HG03457 (cell line): ENCODE measurements at regions not wholly inside any gene's neighbourhood (a gene's known extent, or its start where the extent isn't known, plus 50 kb on each side); places are given as distances from the start of the nearest gene placed in this dataset.
"Not testable (repeated sequence)": the region's sequence is repeated elsewhere in the genome, so short reads cannot be mapped to it uniquely, and the experiment has no call there.

ENCODE experiments used
- ATAC-seq: cut with Tn5 transposase; IDR thresholded peaks from one replicate; pipeline ENCODE4 v1.9.1; 2021; ENCODE audit warnings: moderate number of reproducible peaks; ENCODE audit not compliant: unreplicated experiment

GRCh38 chr13:79190932-79191331 is 215.1 kb downstream of the RBM26 start:
- no peak for ATAC-seq

GRCh38 chr13:79187917-79188690 is 218.0 kb downstream of the RBM26 start:
- ATAC-seq, result no peak

- no peak for ATAC-seq
Measured at GRCh38 chr13:79185580-79185979, 220.5 kb downstream of the RBM26 start.

- ATAC-seq, result no peak
Measured at GRCh38 chr13:79183231-79183630, 222.8 kb downstream of the RBM26 start.

DNA sequence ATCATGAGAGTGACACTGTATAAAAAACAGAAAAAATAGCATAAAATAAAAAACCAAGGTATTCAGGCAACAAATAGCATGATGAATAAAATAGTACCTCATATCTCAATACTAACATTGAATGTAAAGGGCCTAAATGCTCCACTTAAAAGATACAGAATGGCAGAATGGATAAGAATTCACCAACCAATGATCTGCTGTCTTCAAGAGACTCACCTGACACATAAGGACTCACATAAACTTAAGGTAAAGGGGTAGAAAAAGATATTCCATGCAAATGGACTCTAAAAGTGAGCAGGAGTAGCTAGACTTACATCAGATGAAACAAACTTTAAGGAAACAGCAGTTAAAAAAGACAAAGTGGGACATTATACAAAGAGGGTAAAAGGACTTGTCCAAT is 232.4 kb downstream of the RBM26 start:
- not testable (repeated sequence) for ATAC-seq

DNA sequence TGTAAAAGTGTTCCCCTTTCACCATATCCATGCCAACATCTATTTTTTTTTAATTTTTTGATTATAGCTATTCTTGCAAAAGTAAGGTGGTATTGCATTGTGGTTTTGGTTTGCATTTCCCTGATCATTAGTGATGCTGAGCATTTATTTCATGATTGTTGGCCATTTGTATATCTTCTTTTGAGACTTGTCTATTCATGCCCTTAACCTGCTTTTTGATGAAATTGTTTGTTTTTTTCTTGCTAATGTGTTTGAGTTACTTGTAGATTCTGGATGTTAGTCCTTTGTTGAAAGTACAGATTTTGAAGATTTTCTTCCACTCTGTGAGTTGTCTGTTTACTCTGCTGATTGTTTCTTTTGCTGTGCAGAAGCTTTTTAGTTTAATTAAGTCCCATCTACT is 233.1 kb downstream of the RBM26 start:
- ATAC-seq, result not testable (repeated sequence)

DNA sequence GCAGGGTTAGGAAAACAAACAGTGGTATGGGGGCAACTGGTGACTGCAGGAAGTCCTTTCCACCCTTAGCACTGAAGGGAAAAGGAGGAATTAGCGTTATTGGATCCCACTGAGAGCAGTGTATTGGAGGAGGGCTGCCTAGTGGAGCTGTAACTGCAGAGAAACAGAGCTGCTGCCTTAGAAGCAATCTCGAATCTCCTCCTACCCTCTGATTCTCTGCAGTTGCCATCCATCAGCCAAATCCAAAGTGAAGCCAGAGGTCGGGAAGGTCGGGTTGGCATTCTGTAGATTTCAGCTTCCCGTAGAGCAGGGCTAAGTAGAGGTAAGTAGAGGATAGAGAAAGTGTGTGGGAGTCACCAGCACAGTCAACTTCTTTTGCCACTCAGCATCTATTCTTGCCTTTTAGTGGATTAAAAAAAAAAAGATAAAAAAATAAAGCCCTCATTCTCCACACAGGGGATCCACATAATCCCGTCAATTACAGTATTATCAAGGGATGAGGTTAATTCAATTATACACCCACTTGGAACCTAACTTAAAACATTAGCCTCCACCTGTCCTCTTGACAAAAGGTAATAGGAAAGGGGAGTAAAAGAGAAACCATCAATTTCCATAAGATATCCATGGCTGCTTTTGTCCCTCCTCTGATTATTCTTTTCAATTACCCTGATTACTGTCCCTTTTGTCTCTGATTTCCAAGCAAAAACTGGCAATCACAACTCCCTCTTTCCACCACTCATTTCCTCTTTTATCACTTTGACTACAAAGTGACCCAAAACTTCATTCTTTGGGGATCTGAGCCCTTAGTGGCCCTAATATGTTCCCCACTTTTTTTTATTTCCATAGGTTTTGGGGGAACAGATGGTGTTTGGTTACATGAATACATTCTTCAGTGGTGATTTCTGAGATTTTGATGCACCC is 234.7 kb downstream of the RBM26 start:
- no peak for ATAC-seq

GRCh38 chr13:79160818-79161217 is 245.2 kb downstream of the RBM26 start:
- ATAC-seq, result no peak

DNA sequence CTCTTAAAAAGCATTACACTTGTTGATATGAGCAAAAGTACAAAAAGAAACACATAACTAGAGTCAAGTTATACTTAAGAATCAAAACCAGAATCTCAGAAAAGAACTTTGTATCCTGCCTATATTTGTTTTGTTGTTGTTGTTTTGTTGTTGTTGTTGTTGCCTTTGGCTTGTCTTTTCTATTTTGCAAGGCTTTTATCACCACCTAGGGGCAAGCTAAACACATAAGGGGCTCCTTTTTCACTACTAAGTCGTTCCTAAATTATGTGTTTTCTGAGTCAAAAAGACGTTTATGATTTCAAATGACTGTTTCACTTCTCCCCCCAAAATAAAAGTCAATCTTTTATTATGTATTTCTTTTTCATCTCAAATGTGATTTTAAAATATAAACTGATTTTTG is 250.2 kb downstream of the RBM26 start:
- no peak for ATAC-seq

GRCh38 chr13:79149210-79149609 is 256.8 kb downstream of the RBM26 start:
- ATAC-seq, result no peak

- no peak for ATAC-seq
Measured at GRCh38 chr13:79141082-79141481, 265.0 kb downstream of the RBM26 start.

DNA sequence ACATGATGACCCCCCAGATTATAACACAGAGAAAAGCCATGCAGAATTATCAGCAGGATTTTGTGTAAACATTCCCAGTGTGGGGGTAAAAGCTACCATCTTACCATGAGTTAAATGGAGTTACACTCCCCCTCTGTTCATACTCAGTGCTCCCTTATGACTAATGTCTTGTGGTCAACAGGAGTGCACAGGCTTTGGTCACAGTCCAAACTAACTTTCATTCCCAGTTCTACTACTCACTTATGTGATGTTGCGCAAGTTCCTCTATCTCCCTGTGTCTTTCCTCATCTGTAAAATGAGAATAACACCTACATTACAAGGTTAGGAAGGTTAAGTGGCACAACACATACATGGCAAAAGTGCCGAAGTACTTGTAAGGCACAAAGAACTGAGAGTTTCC is 277.9 kb downstream of the RBM26 start:
- ATAC-seq, result no peak

GRCh38 chr13:79126706-79127105 is 279.3 kb downstream of the RBM26 start:
- no peak for ATAC-seq

- no peak for ATAC-seq
Measured at GRCh38 chr13:79124183-79124582, 281.9 kb downstream of the RBM26 start.

DNA sequence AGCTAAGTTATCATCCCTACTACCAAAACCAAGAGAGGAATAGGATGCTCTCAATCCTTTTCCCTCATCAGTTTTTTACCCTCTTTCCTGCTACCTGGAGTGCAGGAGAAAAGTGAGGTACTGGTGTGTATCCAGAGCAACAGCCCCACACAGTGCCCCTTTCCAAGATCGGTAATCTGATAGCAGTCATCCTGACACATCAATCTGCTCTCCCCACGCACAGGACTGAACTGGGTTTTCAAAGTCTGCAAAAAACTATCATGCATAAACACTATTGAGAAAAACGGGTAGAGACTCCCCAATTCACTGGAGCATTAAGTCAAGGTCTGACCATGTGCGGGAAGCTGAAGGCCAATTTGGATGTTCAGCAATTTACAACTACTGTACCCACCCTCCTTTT is 284.8 kb downstream of the RBM26 start:
- ATAC-seq, result no peak

GRCh38 chr13:79119578-79120107 is 286.4 kb downstream of the RBM26 start:
- no peak for ATAC-seq

- ATAC-seq, result no peak
Measured at GRCh38 chr13:79112016-79112415, 294.0 kb downstream of the RBM26 start.

GRCh38 chr13:79108914-79109643 is 297.0 kb downstream of the RBM26 start:
- ATAC-seq, result no peak

DNA sequence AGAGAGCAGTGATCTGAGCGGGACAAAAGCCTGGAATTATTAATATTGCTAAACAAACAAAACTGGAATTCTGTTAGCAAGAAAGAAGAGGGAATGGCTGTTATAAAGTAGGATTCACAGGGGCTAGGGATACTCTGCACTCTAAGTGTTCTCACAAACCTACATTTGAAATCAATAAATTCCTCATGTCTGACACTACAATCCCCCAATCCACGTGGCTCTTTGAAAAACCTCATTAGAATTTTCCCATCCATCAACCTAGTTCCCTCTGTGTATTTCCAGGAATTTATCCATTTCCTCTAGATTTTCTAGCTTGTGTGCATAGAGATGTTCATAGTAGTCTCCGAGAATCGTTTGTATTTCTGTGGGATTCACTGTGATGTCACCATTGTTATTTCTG is 307.5 kb downstream of the RBM26 start:
- ATAC-seq, result no peak

GRCh38 chr13:79097201-79097600 is 308.9 kb downstream of the RBM26 start:
- no peak for ATAC-seq

DNA sequence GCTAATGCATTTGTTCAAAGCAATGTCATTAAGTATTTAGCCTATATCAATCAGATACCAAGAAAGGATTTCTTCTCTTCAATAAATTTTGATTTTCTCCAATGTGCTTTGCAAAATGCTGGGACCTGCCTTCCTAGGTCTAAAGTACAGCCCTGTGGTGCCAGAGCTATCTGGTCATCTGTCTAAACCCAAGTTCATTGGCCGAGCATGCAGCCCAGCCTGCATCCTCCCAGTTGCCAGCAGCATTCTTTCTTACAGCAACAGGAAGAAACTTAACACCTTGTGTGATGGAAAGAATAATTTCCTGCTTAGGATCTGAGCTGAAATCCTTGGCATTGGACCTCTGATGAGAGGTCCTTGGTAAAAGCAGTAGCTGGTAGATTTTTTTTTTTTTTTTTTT is 310.0 kb downstream of the RBM26 start:
- ATAC-seq, result no peak
